A549 (cell line): ENCODE measurements at regions not wholly inside any gene's neighbourhood (a gene's known extent, or its start where the extent isn't known, plus 50 kb on each side); places are given as distances from the start of the nearest gene placed in this dataset.

Experiments used
- ATAC-seq, 2 experiments: fragments of 200-7000 bp in 1 of 2; fragments of >200 bp in 1 of 2; cut with Nextera tagmentation in 1 of 2; cut with Tn5 transposase in 1 of 2; 3 replicates each; pipeline versions ENCODE4 v1.8.0 to v1.9.1; 2018 to 2020; ENCODE audit warnings: mild to moderate bottlenecking in 1 of 2, moderate library complexity in 1 of 2
- CTCF ChIA-PET: fragments of 300-600 bp; sonication (Branson Sonifier 250); formaldehyde crosslinking; extraction: SDS; loops from one replicate; lab custom pipeline; 2021; ENCODE audit warnings: antibody characterized with exemption, inconsistent platforms; lab: Yijun Ruan, JAX
- POLR2A ChIA-PET: fragments of 350-600 bp; formaldehyde crosslinking; extraction: SDS; loops from one replicate; lab custom pipeline; 2021; ENCODE audit warnings: antibody characterized with exemption, inconsistent platforms; lab: Yijun Ruan, JAX
- DNase-seq, 2 experiments: peaks; one replicate each; pipeline versions ENCODE4 v3.0.0 to v3.0.0-alpha.2; 2011 to 2016; ENCODE audit warnings: low read depth in 1 of 2, low spot score in 1 of 2
- FAIRE-seq: peaks from 2 replicates; lab custom pipeline; 2011; peaks lifted over from hg19 to GRCh38; lab: Jason Lieb, UNC
- H3K27ac ChIP-seq, 2 experiments: fragments of >200 bp; sonication (Bioruptor Twin); formaldehyde crosslinking; 3 replicates each; pipeline ENCODE4 v1.5.1; 2016 to 2017
- H3K4me1 ChIP-seq: fragments of >200 bp; sonication (Bioruptor Twin); formaldehyde crosslinking; 3 replicates; pipeline ENCODE4 v1.6.1; 2016
- H3K4me2 ChIP-seq: fragments of >200 bp; sonication (Bioruptor Twin); formaldehyde crosslinking; 3 replicates; pipeline ENCODE4 v1.6.1; 2016
- H3K4me3 ChIP-seq: fragments of >200 bp; sonication (Bioruptor Twin); formaldehyde crosslinking; 3 replicates; pipeline ENCODE4 v1.5.1; 2016
- H3K9me3 ChIP-seq: fragments of >200 bp; sonication (Bioruptor Twin); formaldehyde crosslinking; 3 replicates; pipeline ENCODE4 v1.6.1; 2016
- ATOH8 ChIP-seq: fragments of 250-450 bp; sonication (Bioruptor Pico); IDR thresholded peaks from 2 replicates; pipeline ENCODE4 v1.5.0; 2020; ENCODE audit warnings: low read depth, mild to moderate bottlenecking, moderate library complexity
- BCL3 ChIP-seq: fragments of >200 bp; sonication (Bioruptor Twin); formaldehyde crosslinking; IDR thresholded peaks from 3 replicates; pipeline ENCODE4 v1.6.1; 2016
- CHD2 ChIP-seq: fragments of 150-350 bp; IDR thresholded peaks from 2 replicates; pipeline ENCODE4 v1.6.1; 2014; ENCODE audit warnings: low read length; ENCODE audit not compliant: partially characterized antibody
- EP300 ChIP-seq, 2 experiments: fragments of >200 bp; sonication (Bioruptor Twin); formaldehyde crosslinking; IDR thresholded peaks; 2 replicates in 1 of 2; 3 replicates in 1 of 2; pipeline ENCODE4 v1.6.1; 2016 to 2017
- FOSB ChIP-seq: fragments of 250-450 bp; sonication (Bioruptor Pico); IDR thresholded peaks from 2 replicates; pipeline ENCODE4 v1.5.0; 2020; ENCODE audit warnings: mild to moderate bottlenecking, moderate library complexity
- FOSL2 ChIP-seq, 2 experiments: fragments of 450-650 bp in 1 of 2; fragments of >200 bp in 1 of 2; sonication (Bioruptor Twin) in 1 of 2; formaldehyde crosslinking; IDR thresholded peaks; 2 replicates each; pipeline versions ENCODE4 v1.5.0 to v1.6.1; 2016 to 2020; ENCODE audit warnings: mild to moderate bottlenecking in 1 of 2, moderate library complexity in 1 of 2
- HES2 ChIP-seq: fragments of >200 bp; sonication (Bioruptor Twin); formaldehyde crosslinking; IDR thresholded peaks from 2 replicates; pipeline ENCODE4 v1.6.1; 2016
- HEYL ChIP-seq: fragments of 250-450 bp; sonication (Bioruptor Pico); IDR thresholded peaks from 2 replicates; pipeline ENCODE4 v1.8.0; 2021; ENCODE audit warnings: mild to moderate bottlenecking, moderate library complexity
- HMGXB4 ChIP-seq: fragments of 250-450 bp; sonication (Bioruptor Pico); IDR thresholded peaks from 2 replicates; pipeline ENCODE4 v1.5.0; 2021; ENCODE audit warnings: mild to moderate bottlenecking, moderate library complexity, borderline replicate concordance
- HOXA7 ChIP-seq: fragments of 250-450 bp; sonication (Bioruptor Pico); IDR thresholded peaks from 2 replicates; pipeline ENCODE4 v1.5.0; 2020; ENCODE audit warnings: mild to moderate bottlenecking, moderate library complexity
- HOXB13 ChIP-seq: fragments of 250-450 bp; sonication (Bioruptor Pico); IDR thresholded peaks from 2 replicates; pipeline ENCODE4 v1.5.0; 2020; ENCODE audit warnings: low read depth, mild to moderate bottlenecking, moderate library complexity
- JUN ChIP-seq, 2 experiments: fragments of >200 bp; sonication (Bioruptor Twin); formaldehyde crosslinking; IDR thresholded peaks; 2 replicates in 1 of 2; 3 replicates in 1 of 2; pipeline ENCODE4 v1.6.1; 2016 to 2017
- NFE2L2 ChIP-seq: fragments of 150-350 bp; conservative IDR thresholded peaks from 2 replicates; pipeline ENCODE4 v1.6.1; 2014; ENCODE audit warnings: low read length
- PBX3 ChIP-seq: IDR thresholded peaks from 2 replicates; pipeline ENCODE4 v1.6.1; 2012
- POLR2A ChIP-seq: IDR thresholded peaks from 2 replicates; pipeline ENCODE4 v1.6.1; 2012; ENCODE audit warnings: mild to moderate bottlenecking, low read length
- POLR2AphosphoS2 ChIP-seq: conservative IDR thresholded peaks from 2 replicates; pipeline ENCODE4 v1.6.1; 2012; ENCODE audit warnings: low read length, improper control_type of control experiment, inconsistent platforms
- RAD21 ChIP-seq, 2 experiments: fragments of >200 bp in 1 of 2; sonication (Bioruptor Twin) in 1 of 2; formaldehyde crosslinking in 1 of 2; IDR thresholded peaks in 1 of 2; conservative IDR thresholded peaks in 1 of 2; 2 replicates in 1 of 2; 3 replicates in 1 of 2; pipeline ENCODE4 v1.6.1; 2012 to 2018; ENCODE audit warnings: inconsistent platforms in 1 of 2
- RARB ChIP-seq: fragments of 250-450 bp; sonication (Bioruptor Pico); IDR thresholded peaks from 2 replicates; pipeline ENCODE4 v1.8.0; 2021; ENCODE audit warnings: mild to moderate bottlenecking, moderate library complexity
- RCOR1 ChIP-seq: fragments of 150-350 bp; IDR thresholded peaks from 2 replicates; pipeline ENCODE4 v1.6.1; 2014; ENCODE audit warnings: antibody characterized with exemption, low read length, low read depth
- REST ChIP-seq: fragments of 200-600 bp; sonication (generic); IDR thresholded peaks from 2 replicates; pipeline ENCODE4 v1.6.1; 2016; ENCODE audit warnings: antibody characterized with exemption, mild to moderate bottlenecking, moderate library complexity
- WGBS: methylation state at CpG from one replicate; pipeline ENCODE4 v1.1.6; 2017; ENCODE audit errors: missing lambda C conversion rate; 5-methylcytosine and 5-hydroxymethylcytosine counted together

- WGBS, result 59% methylated on average over 3 of the region's 3 CpGs
- TF ChIP-seq POLR2AphosphoS2 (no peak), POLR2A (no peak)
- TF ChIP-seq, all 56 proteins: peak for 0
- FAIRE-seq (no peak), DNase-seq (no peak), ATAC-seq (no peak)
- Histone ChIP-seq H3K9me3 (no peaks in the 10 kb centered on the region), H3K27ac (no peak overlapping the region), H3K4me1 (no peaks in the 10 kb centered on the region), H3K4me3 (no peak overlapping the region), H3K4me2 (no peak overlapping the region)
- ChIA-PET CTCF (no interaction called here), POLR2A (no interaction called here)
Observed at GRCh38 chr2:143940720-143941119, 579.2 kb downstream of the ZEB2 start.

GRCh38 chr2:143939626-143940330 lies 580.1 kb downstream of the ZEB2 start:
- H3K27ac ChIP-seq, result no peak overlapping the region
- TF ChIP-seq FOSL2 (IDR thresholded peaks at IDR 0.05) (no peak), FOSL2 (CRISPR knock-in tag; IDR thresholded peaks at IDR 0.05) (no peak), NFE2L2 (no peak), RARB (CRISPR knock-in tag) (no peak), RCOR1 (no peak), HES2 (no peak)
- TF ChIP-seq, all 56 proteins: peak for 0
- ChIA-PET POLR2A (no interaction called here), CTCF (no interaction called here)
- Histone ChIP-seq H3K4me2 (no peak overlapping the region), H3K4me3 (no peak overlapping the region), H3K4me1 (peaks cover under 1% of the 10 kb centered on the region; the same call in 1 of the 3 replicates), H3K9me3 (no peaks in the 10 kb centered on the region)
- 62% methylated on average over 6 of the region's 6 CpGs for WGBS
- no peak for FAIRE-seq
- DNase-seq, result no peak
- no peak for ATAC-seq

GRCh38 chr2:143937723-143938350 lies 582.1 kb downstream of the ZEB2 start:
- DNase-seq (no peak), FAIRE-seq (no peak), ATAC-seq (peak in 1 of 2 experiments; percentile 16; a peak in 1 of 6 replicates)
- ChIA-PET POLR2A (no interaction called here), CTCF (no interaction called here)
- Histone ChIP-seq H3K9me3 (no peaks in the 10 kb centered on the region), H3K4me2 (peak overlapping the region; percentile 98), H3K27ac (no peak overlapping the region; a peak in 1 of 6 replicates), H3K4me1 (peaks cover 4% of the 10 kb centered on the region; the same call in 1 of the 3 replicates), H3K4me3 (peak overlapping the region; percentile 49)
- 80% methylated on average over 11 of the region's 11 CpGs for WGBS
- no peak for TF ChIP-seq HOXB13 (CRISPR knock-in tag)
- no peak for TF ChIP-seq RAD21 (conservative IDR thresholded peaks at IDR 0.05 in 1 of 2, IDR thresholded peaks at IDR 0.05 in 1 of 2)
- TF ChIP-seq EP300 (IDR thresholded peaks at IDR 0.05), result no peak
- TF ChIP-seq REST, result no peak
- no peak for TF ChIP-seq FOSB (CRISPR knock-in tag)
- TF ChIP-seq HOXA7 (CRISPR knock-in tag), result no peak
- TF ChIP-seq HES2, result no peak
- TF ChIP-seq BCL3, result no peak
- TF ChIP-seq HMGXB4, result no peak
- TF ChIP-seq PBX3, result no peak
- no peak for TF ChIP-seq CHD2
- no peak for TF ChIP-seq HEYL (CRISPR knock-in tag)
- TF ChIP-seq POLR2AphosphoS2, result no peak
- TF ChIP-seq RARB (CRISPR knock-in tag), result no peak
- TF ChIP-seq ATOH8 (CRISPR knock-in tag), result no peak
- TF ChIP-seq JUN (IDR thresholded peaks at IDR 0.05), result no peak
